HG03521 (cell line): ENCODE measurements at regions not wholly inside any gene's neighbourhood (a gene's known extent, or its start where the extent isn't known, plus 50 kb on each side); places are given as distances from the start of the nearest gene placed in this dataset.

Source experiments
- ATAC-seq: cut with Tn5 transposase; IDR thresholded peaks from one replicate; pipeline ENCODE4 v1.9.1; 2021; ENCODE audit warnings: mild to moderate bottlenecking, moderate library complexity; ENCODE audit not compliant: unreplicated experiment

DNA sequence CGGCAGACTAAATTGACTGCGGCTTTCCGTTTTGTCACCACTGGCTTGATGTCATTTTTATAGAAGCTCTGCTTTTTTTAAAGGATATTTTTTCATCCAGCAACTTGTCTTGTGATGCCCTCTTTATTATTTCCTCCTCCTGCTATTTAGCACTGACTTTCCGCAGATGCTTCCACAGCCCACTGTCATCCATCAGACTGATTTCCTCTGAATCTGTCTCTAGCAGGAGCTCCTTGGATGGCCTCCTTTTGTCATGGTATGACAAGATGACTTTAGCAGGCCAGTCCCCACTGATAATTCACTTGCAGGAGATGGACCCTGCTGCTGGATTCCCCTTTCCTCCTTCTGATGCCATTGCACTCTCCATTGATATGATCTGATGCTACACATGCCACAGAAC is 454.6 kb downstream of the TSN start:
- no peak for ATAC-seq

DNA sequence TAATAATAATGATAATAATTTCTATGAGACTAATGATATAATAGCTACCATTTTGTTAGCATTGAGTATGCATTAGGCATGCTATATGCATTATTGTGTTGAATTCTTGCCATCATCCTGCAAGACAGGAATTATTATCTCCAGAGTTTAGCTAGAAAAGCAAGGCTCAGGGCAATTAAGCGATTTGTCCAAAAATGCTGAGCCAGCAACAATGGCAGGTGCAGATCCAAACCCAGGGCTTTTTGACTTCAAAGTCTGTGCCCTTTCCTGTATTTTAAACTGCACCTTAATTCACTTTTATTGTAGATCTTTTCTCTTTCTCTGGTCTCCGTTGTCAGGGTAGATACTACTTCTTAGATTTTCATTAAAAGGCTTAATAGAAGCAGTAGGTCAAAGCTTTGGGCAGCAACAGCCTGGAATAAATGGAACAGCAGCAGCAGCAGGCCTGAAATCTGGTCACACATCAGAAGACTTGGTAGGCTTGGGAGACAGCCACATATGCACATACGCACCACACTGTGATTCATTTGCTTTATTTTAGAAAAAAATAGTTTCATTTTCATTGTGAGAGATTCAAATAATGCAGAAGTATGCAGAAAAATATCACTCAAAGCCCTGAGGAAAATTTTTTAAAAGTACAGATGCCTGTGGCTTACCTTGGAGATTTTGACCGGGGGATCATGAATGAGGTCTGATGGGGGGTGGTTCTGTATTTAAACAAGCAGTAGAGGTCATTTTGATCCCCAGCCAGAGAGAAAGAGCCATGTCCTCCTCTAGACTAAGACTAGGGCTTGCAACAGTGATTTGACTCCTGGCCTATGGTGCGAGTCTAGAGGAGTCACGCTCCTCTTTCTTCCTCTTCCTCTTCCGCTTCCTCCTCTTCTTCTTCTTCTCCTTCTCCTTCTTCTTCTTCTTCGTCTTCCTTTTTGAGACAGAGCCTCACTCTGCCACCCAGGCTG is 455.7 kb downstream of the TSN start:
- ATAC-seq: no peak

DNA sequence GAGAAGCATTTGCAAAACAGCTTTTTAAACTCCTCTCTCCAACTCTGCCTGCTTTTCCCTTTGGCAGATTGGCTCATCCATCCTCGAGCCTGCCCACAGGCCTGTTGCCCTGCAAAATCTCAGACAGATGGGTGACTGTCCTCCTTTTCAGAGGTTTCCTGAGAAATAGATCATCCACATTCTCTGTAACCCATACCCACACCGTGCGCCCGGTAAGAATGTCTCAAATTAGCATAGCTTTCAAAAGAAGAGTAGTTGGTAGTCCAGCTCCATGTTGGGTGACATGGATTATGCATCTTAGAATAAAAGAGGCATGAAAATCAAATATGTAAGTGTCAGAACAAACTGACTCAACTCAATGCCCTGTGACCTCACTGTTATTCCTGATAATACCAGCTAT is 457.9 kb downstream of the TSN start:
- ATAC-seq: no peak

DNA sequence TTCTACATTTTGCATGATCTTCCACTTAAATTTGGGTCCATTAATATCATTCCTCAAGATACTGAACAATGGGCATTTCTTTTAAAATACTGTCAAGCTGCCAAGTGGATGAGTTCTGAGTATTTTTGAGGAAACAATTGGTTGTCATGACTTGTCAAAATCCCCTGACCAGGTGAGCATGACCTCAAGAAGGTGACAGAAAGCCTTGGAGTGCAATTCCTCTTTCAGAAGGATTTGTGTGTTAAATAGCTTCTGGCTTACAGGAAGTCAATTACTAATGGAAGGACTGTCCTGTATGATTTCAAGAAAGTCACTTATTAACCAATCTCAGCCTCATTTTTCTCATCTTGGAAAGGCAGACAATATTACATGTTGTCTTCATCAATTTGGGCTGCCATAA is 460.6 kb downstream of the TSN start:
- no peak for ATAC-seq

DNA sequence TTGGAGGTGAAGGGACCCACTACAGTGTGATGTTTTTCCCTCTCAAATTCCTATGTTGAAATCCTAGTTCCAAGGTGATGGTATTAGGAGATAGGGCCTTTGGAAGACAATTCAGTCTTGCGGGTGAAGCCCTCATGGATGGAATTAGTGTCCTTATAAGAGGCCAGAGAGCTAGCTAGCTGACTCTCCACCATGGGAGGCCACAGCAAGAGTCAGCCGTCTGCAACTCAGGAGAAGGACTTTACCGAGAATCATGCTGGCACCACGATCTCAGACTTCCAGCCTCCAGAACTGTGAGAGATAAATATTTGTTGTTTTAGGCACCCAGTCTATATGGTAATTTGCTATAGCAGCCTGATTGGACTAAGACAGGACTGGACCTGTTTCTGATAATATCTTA is 461.4 kb downstream of the TSN start:
- no peak for ATAC-seq

DNA sequence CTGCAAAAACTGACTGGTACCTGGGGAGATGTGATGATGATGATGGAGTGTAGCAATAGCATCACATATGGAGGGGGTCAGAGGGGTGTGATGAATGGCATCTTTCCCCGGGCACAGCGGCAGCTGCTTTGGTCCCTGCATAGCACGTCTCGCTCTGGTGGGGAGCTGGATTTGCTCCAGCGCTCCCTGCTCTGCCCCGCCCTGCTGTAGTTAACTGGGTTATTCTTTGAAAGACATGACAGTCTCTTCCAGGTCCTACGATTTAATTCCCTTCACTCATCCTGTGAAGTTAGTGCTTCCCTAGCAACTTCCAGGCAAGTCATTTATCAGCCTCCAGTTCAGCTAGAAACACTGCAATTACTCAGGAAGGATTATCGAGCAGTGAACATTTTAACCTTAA is 463.1 kb downstream of the TSN start:
- no peak for ATAC-seq

DNA sequence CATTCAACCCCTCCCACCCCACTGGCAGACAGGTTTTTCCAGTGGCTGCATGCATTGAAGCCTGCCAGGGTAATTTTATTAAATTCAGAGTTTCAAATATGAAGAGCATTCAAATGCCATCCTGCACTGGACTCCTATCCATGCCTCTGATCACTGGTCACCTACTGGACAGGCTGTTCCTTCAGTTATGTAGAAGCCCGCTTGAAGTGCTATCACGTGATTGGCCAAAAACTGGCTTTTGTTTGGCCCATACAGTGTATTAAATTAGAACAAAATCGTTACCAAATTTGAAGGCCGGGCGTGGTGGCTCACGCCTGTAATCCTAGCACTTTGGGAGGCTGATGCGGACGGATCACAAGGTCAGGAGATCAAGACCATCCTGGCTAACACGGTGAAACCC is 464.1 kb downstream of the TSN start:
- no peak for ATAC-seq

DNA sequence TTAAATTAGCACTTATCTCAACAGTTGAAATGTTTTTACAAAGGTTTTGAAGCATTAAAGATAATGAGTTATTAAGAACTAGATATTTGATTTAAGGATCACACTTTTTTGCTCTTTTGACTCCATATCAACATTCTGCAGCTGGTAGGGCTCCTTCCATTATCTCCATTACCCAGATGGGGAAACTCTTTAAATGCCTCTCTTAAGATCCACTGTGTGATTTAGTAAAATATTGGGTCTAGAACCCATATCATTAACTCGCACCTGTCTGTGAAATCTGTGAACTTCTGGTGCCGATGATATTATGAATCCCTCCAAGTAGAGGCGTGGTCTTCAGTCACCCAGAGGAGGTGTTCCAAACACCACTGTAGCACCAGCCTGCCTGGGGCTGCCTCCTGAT is 466.2 kb downstream of the TSN start:
- no peak for ATAC-seq

DNA sequence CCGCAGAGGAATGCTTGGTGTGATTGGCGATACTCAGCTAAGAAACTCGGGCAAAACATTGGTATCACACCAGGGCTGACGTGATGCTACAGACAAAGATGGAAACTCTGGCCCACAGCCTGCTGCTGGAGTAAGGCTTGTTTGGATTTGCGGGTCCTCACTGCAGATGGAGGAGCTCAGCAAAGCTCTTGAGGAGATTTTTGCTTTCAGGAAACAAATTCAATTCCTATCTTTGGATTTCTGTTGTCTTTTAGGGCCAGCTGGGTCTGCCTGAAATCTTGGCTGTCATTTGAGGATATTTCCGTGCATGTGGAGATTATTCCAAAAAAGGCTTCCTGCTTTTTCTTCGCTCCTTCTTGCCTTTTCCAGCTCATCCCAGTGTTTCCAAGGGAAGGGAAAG is 475.8 kb downstream of the TSN start:
- no peak for ATAC-seq

DNA sequence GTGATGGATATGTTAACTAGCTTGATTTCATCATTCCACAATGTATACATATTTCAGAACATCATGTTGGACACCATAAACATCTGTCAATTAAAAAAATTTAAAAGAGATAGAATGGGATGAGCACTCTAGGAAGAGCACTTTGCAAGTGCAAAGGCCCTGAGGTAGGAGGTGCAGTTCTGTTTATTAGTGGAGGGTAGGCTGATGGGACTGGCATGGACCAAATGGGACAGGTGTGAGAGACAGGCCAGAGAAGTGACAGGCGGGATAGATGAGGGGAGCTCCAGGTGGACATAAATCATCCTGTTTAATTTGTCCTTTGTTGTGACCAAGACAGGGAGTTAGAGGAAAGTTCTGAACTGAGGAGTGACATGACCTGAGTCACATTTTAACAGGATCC is 477.9 kb downstream of the TSN start:
- no peak for ATAC-seq

DNA sequence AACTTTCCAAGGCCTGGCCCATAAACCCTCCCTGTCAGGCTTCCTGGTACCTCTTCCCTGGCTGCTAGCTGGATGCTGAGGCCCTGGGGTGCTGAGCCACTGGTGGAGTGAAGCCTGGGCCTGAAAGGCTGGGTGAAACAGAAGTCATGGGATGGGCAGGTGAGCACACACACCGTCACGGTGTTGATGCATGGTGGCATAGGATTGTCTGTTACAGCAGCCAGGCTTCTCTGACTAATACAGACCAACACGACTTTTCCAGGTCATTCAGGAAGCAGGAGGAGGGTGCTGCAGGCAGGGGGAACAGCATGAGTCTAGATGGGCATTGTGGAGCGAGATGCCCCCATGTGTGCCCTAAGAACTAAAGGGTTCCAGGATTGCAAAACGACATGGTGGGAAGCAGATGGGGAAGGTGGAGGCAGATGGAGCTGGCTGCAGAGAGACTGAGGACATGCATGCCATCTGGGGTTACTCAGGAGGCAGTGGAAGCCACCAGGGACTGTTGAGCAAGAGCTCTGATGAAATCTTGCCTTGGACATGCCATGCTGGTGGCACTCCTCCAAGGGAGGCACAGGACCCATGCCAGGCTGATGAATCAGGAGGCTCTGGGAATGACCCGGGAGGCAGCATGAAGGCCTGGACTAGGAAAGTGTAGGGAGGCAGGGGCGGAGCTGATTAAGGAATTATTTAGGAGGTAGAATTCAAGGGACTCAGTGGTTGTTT is 480.9 kb downstream of the TSN start:
- no peak for ATAC-seq

DNA sequence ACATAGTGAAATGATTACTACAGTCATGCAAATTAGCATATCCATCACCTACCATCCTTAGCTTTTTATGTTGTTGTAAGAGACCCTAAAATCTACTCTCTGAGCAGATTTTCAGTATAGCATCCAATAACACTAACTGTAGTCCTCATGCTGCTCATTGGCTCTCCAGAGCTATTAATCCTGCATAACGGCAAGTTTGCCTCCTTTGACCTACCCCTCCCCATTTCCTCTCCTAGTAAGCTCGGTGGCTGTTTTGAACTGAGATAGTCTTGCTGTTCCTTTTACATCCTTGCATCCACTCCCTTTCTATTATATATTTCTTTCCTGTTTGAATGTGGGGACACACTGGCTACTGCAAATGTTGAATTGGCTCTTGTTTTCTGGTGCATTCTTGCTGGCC is 481.5 kb downstream of the TSN start:
- no peak for ATAC-seq

DNA sequence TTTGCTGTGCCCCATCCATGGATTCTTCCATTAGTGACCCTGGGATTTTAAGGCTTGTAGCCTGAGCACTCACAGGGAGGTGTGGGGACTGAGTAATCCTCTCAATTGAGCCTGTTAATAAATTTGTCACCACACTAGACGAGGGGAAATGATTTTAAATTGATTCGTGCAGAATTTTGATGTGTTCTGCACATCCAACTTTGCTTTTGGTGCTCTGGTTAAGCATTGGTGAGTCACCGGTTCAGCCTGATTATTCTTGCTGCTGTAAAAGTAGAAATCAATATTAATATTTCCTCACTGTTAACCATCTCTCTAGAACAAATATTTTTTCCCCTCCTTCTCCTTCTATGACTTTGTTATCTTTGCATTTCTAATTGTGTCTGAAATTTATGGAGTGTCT is 482.0 kb downstream of the TSN start:
- ATAC-seq: no peak

DNA sequence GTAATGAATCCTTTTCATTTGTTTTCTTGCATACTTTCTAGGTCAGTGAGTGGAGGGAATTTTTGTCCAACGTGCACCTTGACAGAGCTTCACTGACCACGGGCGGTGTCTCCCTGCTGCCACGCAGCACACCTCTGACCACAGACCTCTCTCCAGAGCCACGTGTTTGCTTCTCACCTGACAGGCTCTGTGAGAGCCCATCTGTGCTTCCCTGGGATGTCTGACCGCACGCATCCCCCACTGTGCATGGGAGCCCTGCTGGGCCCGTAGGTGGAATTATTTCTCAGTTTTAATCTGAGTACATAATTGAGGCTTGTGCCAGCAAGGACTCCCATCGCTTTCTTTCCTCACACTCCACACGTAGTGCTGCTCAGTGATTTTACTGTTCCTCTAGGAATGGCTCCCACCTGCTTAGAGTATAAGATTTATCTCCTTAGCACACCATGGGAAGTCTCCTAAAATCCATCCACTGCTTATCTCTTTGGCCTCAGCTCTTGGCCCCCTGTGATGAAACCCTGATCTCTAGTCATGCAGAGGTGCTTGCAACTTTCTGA is 482.6 kb downstream of the TSN start:
- ATAC-seq: no peak

DNA sequence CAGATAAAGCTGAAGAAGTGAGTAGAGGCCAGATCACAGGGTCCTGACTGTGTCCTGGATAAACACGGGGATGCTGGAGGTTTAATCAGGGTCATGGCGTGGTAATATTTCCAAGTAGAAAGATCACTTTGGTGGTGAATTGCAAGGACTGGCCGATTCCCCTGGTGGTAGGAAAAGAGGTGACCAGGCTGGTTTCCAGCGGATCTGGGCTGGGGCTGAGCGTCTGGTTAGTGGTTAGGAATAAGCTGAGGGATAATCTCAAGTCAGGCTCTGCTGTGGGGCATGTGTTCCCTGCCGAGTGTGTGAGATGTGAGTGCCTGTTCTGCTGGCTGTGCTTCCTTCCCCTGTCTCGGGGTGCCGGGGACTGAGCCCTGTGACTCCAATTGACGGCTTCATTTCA is 484.0 kb downstream of the TSN start:
- no peak for ATAC-seq

DNA sequence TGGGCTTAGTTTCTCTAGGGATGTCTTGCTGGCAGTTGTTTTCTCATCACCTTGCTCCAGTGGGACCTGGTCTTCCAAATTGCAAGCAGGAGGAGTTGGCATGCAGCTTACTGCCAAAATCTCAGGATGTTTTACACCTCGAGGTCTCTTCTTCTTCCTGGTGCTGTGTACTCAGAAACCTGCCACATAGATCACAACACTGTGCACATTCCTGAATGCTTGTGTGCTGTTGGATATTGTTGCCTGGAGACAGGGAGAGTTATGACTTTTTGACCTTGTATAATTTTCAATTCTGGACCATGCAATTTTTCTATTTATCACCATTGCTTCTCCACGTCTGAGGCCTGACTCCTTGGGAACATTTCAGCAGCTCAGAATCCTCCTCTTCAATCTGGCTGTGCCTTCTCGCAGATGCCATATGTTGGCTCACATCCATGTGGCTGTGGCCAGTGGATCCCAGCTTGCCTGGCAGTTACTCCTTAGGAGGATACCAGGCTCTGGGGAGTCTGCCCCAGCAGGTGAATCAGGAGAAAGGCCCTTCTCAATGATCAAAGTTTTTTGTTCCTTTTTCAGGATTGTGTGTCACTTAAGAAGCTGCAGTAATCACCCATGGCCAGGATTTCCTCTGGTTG is 489.3 kb downstream of the TSN start:
- no peak for ATAC-seq

DNA sequence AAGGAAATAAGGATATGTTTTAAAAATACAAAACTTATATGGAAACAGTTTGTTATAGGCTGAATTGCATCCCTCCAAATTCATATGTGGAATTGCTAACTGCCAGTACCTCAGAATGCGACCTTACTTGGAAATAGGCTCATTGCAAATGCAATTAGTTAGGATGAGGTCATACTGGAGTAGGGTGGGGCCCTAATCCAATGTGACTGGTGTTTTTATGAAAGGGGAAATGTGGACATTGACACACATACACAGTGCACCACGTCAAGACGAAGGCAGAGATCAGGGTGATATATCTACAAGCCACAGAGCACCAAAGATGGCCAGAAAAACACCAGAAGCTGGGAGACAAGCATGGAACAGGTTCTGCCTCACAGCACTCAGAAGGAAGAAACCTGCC is 494.2 kb downstream of the TSN start:
- no peak for ATAC-seq

DNA sequence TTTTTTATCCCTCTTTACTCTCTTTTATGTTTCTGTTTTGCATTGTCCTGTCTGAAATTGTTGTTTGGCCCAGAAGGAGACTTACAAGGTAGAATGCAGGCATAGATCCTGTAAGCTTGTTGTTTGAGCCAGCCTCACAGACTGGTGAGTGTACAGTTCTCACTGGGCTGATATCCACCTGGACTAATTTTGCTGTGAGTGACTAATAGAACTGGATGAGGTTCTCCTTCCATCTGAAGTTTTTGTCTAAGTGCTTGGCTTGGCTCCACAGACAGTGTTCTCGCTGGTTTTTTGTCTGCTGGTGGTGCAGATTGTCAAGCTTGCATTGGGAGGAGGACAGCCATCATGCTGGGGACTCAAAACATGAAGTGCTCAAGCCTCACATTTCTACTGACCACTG is 495.7 kb downstream of the TSN start:
- no peak for ATAC-seq

DNA sequence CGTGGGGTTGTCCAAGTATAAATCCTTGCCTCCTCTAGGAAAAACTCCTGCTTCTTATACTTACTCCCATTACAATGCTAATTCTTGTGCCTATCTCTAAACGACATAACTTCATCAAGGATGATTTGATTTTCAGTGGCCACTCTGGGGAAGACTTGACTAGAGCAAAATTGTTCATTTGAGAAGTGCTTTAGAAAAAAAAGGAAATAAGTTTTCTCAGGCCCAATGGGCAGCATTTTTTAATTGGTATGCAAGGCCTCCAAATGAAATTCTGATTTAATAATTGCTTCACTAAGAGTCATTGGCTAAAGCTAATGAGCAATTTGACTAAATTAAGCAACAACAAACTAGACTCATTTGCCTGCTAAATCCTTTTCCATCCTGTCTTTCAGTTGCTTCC is 496.1 kb downstream of the TSN start:
- ATAC-seq: no peak

DNA sequence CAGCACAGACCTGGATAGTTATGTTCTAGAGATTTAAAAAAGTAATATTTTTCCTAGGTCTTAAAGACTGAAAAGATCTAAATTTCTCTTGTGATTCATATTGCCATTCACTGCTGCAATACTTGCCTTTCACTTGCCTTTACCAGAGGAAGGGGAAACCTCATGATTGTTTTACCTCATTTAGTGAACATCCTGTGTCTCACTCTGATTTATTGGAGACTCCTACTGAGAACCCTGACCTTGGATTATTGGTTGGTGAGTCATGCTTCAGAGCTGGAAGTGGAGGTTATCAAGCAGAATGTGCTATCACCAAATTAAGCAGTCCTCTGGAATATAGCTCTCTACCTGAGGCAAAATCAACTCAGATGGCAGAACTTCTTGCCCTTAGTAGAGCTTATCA is 500.5 kb downstream of the TSN start:
- ATAC-seq: no peak

DNA sequence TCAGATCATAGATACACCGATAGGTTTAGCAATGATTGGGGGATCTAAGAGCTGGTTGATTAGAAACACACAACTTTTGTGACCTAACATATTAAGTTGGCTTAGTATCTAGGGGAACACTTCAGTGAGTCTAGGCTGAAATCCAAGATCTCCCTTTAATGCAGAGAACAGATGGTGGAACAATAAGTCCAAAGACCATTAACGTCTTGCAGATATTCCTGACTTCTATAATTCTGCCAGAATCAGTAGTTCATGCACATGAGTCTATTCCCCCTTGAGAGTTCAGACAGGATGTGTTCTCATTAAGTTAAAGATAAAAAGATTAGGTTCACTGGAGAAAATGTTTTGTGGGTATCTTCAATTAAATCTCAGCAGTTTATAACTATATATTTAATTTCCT is 506.5 kb downstream of the TSN start:
- no peak for ATAC-seq

DNA sequence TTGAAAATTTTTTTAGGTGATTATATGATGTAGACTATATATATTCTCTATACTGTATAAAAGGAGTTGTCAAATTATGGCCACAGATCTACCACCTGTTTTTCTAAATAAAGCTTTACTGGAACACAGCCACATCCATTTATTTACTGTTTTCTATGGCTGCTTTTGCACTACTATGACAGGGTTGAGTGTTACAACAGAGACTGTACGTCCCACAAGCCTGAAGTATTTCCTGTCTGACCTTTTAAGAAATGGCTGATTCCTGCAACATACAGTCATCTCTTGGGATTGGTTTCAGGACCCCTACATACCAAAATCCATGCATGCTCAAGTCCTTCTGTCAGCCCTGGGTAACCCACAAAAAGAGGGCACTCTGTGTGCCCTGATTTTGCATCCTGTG is 508.3 kb downstream of the TSN start:
- ATAC-seq: no peak
